ENCODE measurements at regions not wholly inside any gene's neighbourhood (a gene's known extent, or its start where the extent isn't known, plus 50 kb on each side); places are given as distances from the start of the nearest gene placed in this dataset.
A peak's percentile ranks its signal among the peaks of the same experiment; 100 is the strongest.

DNA sequence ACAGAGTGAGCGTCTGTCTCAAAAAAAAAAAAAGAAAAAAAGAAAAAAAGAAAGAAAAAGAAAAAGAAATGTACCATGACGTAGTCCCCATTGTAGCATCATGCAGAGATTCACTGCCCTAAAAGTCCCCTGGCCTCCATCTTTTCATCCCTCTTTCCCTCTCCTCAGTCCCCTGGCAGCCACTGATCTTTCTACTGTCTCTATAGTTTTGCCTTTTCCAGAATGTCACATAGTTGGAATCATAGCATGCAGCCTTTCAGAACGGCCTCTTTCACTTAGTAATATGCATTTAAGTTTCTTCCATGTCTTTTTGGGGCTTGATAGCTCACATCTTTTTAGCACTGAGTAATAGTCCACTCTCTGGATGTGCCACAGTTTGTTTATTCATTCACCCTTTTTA, 60.5 kb upstream of the NCOR2 start:
- DNase-seq = no peak

DNA sequence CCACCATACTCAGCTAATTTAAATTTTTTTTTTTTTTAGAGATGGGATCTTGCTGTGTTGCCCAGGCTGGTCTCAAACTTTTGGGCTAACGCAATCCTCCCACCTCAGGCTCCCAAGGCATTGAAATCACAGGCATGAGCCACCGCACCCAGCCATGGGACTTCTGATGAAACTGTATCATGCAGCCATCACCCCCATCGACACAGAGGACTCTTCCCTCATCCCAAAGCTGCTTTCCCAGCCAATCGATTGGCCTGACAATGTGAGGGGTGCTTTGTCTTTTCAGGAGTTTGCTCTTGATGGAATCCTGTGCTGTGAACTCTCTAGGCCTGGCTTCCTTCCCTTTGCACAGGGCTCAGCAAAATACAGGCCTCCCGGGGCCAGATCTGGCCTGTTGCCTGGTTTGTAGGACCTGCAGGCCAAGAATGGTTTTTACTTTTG, 59.6 kb upstream of the NCOR2 start:
- no peak for DNase-seq

DNA sequence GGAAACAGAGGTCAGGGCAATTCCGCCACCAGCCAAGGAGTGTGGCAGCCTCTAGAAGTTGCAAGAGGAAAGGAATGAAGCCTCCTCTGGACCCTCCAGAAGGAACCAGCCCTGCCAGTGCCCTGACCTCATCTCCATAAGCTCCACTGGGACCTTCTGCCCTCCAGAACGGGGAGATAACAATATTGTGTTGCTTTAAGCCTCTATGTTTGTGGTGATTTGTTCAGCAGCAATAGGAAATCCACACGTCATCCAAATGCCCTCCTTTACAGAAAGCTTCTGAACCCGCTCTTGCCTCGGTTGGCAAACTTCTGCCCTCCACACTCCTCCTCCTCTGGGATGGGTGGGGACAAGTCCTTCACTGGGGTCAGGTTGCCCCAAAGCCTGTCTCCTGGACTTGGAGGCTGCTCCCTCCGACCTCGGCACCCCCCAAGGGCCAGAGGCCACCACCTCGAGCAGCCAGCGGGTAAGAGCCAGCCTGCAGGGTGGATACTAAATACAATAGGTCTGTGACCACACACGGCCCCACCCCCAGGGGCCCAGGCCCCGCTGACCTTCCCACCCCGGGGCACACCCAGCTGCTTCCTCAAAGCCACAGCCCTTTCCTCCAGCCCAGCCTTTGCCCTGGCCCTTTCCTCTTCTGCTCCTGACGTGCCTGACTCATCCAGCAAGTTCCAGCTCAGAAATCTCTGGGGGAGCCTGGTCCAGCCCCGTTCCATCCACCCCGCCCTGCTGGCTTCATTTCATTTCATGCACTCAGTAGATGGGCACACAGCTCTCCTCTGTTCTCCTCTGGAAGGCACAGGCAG, 58.7 kb upstream of the NCOR2 start:
- no peak for DNase-seq

DNA sequence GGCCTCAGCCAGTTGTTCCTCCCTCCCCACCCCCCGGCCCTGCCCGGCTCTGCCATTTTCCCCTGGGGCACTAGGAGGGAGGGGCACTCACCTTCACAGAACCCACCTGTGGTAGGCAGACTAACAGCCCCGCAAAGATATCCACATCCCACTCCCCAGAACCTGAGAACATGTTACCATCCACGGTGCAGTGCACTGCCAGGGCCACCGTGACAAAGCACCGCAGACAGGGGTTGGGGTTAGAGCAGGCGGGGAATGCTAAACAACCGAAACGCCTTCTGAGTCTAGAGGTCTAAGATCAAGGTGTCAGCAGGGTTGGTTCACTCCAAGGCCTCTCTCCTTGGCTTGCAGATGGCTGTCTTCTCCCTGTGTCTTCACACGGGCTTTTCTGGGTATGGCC, 57.4 kb upstream of the NCOR2 start:
- DNase-seq = no peak

DNA sequence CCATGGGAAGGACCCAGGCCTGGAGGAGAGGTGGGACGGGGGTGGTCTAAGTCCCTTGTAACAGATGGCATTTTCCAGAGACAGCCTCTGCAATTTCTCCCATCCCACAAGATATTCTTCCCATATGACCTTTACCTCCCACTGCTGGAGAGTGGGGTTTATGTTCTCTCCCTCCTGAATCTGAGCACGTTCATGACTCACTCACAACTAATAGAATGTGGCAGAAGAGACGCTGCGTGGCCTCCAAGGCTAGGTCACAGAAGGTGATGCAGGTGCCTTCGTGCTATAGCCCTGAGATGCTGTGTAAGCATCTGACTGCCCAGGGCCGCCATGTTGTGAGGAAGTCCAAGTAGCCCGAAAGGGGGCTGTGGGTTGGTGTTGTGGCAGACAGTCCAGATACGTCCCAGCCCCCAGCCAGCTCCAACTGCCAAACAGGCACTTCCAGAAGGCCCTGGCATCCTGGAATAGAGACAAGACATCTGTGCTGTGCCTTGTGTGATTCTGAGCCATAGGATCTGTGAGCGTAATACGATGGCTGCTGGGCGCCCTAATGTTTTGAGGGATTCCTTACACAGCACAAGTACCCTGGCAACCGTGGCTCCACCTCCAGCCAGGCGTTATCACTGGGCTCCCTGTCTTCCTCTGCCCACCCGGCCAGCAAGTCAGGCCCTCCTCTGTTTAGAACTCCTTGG, 56.1 kb upstream of the NCOR2 start:
- DNase-seq = no peak

DNA sequence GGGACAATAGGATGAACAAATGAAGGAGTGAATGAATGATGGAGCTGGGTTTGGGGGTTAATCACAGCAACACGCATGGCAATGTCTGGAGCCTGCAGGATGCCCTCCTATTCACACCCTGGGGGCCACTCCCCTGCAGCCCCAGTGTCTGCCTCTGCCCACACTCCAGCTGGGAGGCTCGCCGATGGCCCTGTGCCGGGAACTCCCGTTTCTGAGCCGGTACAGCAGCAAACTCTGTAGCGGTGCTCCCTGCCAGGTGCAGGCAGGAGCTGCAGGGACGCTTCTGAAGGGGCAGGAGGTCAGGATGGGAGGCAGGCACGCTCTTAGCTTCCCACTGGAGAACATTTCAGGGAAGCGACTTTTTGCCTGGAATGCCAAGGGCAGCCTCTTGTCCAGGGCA, 55.4 kb upstream of the NCOR2 start:
- DNase-seq = no peak

DNA sequence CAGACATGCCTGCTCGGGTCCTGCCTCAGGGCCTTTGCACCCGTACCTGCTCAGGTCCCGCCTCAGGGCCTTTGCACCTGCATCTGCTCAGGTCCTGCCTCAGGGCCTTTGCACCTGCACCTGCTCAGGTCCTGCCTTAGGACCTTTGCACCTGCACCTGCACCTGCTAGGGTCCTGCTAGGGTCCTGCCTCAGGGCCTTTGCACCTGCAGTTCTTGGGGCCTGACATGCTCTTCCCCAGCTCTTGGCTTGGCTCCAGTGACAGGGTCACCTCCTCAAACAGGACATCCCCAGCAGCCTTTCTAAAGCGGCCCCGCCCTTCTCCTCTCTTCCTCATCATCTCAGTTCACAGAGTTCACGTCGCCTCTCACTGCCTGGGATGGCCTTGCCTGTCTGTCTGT, 54.9 kb upstream of the NCOR2 start:
- DNase-seq = no peak

DNA sequence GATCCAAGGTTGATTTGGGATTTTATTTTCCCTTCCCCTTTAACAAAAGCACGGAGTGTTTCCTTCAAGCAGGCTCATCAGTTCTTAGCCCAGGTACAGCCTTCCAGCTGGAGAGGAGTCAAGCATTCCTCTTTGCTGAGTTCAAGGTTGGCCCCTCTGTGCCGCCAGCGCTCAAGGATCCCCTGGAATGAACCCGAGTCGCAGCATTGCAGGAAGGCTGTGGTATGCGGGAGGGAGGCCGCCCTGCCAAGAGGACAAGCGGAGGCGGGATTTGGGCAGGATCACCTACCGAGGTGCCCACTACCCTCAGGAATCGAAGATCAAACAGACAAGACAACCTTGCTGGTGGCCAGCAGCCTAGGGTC, 53.9 kb upstream of the NCOR2 start:
- no peak for DNase-seq

DNA sequence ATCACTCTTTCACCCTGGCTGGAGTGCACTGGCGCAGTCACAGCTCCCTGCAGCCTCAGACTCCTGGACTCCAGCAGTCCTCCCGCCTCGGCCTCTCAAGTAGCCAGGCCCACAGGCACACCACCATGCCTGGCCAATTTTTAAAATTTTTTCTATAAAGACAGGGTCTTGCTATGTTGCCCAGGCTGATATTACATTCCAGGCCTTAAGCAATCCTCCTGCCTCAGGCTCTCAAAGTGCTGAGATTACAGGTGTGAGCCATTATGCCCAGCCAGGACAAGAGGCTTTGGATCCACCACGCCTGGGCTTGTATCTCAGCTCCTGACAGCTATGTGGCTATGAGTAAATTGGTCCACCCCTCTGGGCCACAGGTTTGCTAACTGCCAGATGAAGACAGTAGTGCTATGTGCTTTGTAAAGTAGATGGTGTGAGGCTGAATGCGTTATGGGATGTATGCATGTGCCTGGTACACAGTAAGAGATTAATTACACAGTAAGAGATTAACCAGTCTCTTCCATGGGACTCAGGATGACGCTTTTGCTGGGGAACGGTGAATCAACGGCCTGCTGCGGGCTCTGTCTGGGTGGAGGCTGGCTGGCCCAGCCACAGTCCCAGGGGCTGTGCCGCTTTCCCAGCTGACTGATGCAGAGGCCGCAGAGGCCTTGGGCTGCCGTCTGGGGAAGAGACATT, 53.3 kb upstream of the NCOR2 start:
- DNase-seq = no peak

DNA sequence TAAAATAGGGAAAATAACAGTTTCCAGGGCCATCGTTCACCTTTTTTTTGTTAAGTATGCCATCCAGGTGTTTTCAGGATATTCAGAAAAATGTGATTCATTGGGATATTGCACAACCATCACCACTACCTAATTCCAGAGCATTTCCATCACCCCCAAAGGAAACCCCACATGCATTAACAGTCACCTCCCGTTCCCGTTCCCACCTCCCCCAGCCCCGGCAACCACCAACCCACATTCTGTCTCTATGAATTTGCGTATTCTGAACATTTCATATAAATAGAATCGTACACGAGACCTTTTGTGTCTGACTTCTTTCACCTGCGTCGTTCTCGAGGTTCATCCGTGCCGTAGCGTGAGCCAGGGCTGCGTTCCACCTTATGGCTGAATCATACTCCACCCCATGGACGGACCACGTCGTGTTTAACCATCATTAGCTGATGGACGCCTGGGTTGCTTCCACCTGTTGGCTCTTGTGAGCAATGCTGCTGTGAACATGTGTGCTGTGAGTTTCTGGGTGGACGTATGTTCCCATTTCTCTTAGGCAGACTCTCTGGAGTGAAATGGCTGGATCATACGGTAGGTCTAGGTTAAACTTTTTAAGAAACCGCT, 51.0 kb upstream of the NCOR2 start:
- DNase-seq = peak; percentile 42

DNA sequence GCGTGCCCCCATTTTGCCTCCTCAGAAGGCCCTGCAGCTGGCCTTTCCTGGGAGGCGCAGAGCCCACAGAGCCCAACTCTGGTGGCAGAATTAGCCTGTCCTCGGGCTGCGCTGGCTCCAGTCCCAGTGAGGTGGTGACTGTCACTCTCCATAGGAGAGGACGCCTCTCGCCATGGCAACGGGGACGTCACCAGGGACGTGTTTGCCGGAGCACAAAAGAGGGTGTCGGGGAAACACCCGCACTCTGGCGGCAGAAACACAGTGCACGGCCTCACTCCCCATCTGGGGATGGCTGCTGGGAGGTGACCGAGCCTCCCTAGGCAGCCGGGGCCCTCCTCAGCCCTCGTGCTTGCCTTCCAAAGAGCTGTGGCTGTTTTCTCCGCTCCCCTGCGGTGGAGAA, 50.2 kb upstream of the NCOR2 start:
- peak; percentile 81 for DNase-seq

Measured in NCI-H146 (cell line).